Activated CD4-positive, CD25-positive, alpha-beta regulatory T cell (primary cell): ENCODE measurements at regions not wholly inside any gene's neighbourhood (a gene's known extent, or its start where the extent isn't known, plus 50 kb on each side); places are given as distances from the start of the nearest gene placed in this dataset.
A peak's percentile ranks its signal among the peaks of the same experiment; 100 is the strongest.
"Not testable (repeated sequence)": the region's sequence is repeated elsewhere in the genome, so short reads cannot be mapped to it uniquely, and the experiment has no call there.

Source experiments
- DNase-seq, 4 experiments: peaks; one replicate each; lab custom pipeline; 2025; lab: John Stamatoyannopoulos, UW

GRCh38 chr12:127107744-127108143, 1159.2 kb upstream of the TMEM132C start:
- DNase-seq = no peak

- peak in 1 of 4 experiments; percentile 14 for DNase-seq
These were observed 1158.4 kb upstream of the TMEM132C start for GRCh38 chr12:127108360-127109215.

DNA sequence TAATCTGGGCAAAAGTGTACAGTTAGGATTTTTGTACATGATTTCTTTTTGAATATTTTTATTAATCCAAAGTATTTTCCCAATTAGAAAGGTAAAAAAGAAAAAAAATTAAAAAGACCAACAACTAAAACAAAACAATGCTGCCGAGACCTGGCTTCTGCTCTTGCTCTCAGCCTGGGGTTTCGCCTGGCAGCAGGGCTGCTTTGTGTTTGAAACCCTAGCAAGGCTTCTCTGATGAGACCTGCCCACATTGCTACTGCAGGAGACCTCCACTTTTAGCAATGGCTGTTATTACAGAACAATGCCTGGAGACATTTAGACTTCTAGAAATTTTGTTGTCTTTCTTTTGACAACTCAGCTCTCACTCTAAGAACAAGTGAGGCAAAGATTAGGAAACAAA, 1153.0 kb upstream of the TMEM132C start:
- no peak for DNase-seq

GRCh38 chr12:127115468-127116035, 1151.4 kb upstream of the TMEM132C start:
- DNase-seq = no peak

- no peak for DNase-seq
These were observed 1148.7 kb upstream of the TMEM132C start for GRCh38 chr12:127118251-127118650.

GRCh38 chr12:127119600-127120140, 1147.3 kb upstream of the TMEM132C start:
- DNase-seq = no peak

- DNase-seq = no peak
These were observed 1146.1 kb upstream of the TMEM132C start for GRCh38 chr12:127120851-127121250.

DNA sequence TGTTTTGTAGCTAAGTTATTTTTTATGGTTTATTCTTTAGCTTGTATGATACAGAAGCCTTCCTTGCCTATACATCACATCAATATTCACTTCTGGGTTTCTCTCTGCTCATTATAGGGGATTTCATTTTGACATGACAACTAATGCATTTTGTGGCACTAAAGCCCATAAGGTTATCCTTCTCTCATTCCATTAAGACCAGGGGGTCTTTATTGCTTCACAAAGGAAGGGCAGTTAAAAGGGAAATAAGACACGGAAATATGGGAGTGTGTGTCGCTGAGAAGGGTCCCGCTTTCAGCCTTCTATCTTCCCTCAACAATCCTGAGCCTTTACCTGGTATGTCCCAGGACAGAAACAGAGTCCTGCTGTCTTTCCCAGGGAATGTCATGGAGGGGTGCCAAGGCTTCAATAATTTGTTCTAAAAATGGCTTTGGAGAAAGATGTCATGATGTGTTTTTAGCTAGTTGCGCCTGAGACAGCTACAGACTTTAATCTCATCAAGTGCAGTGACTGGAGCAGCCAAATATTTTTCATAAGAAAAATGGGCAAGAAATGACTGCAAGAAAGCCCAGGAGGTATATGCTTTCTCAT, 1145.4 kb upstream of the TMEM132C start:
- no peak for DNase-seq

DNA sequence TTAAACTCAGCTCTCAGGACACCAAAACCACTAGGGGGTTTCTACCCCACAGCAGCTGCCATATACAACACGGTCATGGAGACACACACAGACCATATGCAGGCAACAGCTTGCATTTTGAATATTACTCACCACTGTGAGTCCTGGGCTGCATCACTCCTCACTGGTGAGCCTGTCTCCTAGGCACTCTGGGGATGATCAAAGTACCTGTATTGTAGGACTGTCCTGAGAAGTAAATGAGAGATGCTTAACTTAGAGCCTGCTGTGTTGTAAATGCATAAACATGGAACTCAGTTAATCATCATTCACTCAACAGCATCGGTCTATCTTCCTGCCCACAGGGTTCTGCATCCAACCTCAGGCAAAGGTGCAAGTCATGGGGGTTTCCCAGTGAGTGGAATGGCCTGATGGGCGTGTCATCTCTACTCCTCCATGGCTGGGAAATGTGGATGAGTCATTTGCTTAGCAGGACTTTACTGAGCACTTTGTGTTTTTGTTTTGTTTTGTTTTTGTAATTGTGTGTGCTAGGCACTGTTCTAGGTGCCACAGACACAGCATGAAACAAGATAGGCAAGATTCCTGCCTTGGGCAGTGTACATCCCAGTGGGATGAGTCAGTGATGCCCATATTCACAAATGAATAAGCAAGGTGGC, 1141.2 kb upstream of the TMEM132C start:
- DNase-seq = no peak

- no peak for DNase-seq
These were observed 1140.7 kb upstream of the TMEM132C start for GRCh38 chr12:127126260-127126628.

DNA sequence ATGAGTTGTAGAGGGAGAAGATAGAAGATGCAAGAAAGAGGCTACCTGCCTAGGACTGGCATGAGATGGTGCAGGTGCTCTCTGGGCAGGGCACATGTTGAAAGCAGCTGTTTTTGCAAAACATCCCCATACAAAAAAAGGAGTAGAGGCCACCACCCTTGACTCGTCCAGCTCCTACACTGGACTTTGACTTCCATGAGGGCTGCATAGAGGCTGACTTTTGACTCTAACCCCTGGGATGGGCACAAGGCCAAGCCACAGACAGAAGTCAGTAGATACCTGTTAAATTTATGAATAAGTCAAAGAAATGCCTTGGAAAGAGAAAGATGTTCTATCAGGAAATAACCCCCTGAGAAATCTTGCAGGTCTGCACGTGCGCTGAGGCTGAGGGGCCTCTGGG, 1139.1 kb upstream of the TMEM132C start:
- no peak for DNase-seq

DNA sequence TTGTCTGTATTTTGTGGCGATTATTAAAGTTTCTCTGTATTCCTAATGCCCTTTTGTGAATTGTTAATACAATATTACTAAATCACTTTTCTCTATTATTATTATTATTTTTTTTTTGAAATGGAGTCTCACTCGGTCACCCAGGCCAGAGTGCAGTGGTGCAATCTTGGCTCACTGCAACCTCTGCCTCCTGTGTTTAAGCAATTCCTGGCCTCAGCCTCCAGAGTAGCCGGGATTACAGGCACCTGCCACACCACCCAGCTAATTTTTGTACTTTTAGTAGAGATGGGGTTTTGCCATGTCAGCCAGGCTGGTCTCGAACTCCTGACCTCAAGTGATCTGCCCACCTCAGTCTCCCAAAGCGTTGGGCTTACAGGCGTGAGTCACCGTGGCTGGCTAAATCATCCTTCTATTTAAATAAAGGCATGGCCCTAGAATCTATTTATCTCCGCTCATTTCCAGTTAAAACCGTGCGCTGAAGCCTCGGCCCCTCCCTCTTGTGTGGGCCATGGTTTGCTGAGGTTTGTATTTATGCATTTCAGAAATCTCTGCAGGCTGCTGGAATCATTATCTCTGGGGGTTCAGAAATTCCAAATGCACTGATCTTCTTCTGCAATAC, 1136.4 kb upstream of the TMEM132C start:
- no peak for DNase-seq

DNA sequence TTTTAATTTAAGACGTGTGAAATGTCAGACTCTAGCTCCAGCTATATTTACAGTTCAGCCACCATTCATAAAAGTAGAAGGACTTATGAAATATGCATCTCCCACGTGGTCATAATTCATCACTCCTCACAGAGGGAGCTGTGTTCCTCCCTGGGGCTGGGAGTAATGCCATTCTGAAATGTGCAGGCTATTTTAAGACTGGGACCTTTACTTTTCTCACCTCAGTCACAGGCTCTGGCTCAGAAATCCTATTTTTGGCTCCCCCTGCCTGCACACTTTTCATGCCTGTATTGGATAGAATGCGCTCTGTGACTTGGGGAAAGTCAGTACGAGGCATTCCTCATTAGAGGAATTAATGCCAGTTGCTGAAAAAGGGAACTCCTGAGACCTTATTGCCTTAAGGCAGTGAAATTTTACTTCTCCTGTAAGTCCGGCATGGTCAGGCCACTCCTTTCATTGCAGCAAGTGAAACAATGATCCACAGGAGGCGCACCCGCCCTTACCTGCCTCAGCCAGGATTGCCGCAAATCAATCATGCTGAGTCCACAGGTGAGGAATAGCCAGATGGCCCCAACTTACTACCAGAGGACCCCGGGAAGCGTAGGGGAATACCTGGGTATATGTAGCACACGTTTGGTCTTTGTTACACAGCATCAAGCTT, 1133.2 kb upstream of the TMEM132C start:
- DNase-seq = no peak

GRCh38 chr12:127140864-127141484, 1126.0 kb upstream of the TMEM132C start:
- not testable (repeated sequence) for DNase-seq

- no peak for DNase-seq
These were observed 1124.0 kb upstream of the TMEM132C start for GRCh38 chr12:127143020-127143419.

GRCh38 chr12:127144770-127145169, 1122.2 kb upstream of the TMEM132C start:
- no peak for DNase-seq

GRCh38 chr12:127145241-127145928, 1121.6 kb upstream of the TMEM132C start:
- no peak for DNase-seq

- peak in 3 of 4 experiments; percentile 26 to 34 (median 34) for DNase-seq
These were observed 1120.8 kb upstream of the TMEM132C start for GRCh38 chr12:127145929-127146789.

- DNase-seq = no peak
These were observed 1119.8 kb upstream of the TMEM132C start for GRCh38 chr12:127146991-127147718.
